ENCODE measurements at regions not wholly inside any gene's neighbourhood (a gene's known extent, or its start where the extent isn't known, plus 50 kb on each side); places are given as distances from the start of the nearest gene placed in this dataset.

- Histone ChIP-seq H2AFZ (ENCODE audit: low read depth, low read length) (no peak overlapping the region), H3K9me3 (ENCODE audit: low read length) (no peaks in the 10 kb centered on the region), H3K4me2 (ENCODE audit: low read length) (no peak overlapping the region), H3K9ac (ENCODE audit: low read length) (no peak overlapping the region), H3K9me2 (ENCODE audit: insufficient read depth, low read length) (no peaks in the 10 kb centered on the region), H3F3A (ENCODE audit: insufficient read depth, low read length, poor library complexity, severe bottlenecking) (no peaks in the 10 kb centered on the region), H3K27ac (ENCODE audit: low read length) (no peak overlapping the region), H3K27me3 (ENCODE audit: insufficient read depth, low read depth, low read length) (no peaks in the 10 kb centered on the region), H3K36me3 (ENCODE audit: insufficient read depth, low read length) (no peaks in the 10 kb centered on the region), H3K4me3 (ENCODE audit: low read length) (no peak overlapping the region), H3K79me2 (replicated peaks; ENCODE audit: insufficient read depth, low read length) (no peaks in the 10 kb centered on the region), H4K20me1 (ENCODE audit: insufficient read depth) (no peaks in the 10 kb centered on the region)
- TF ChIP-seq REST (IDR thresholded peaks at IDR 0.05; ENCODE audit: borderline replicate concordance) (no peak), EP300 (conservative IDR thresholded peaks at IDR 0.05; ENCODE audit: poor library complexity, severe bottlenecking) (no peak), TAF1 (IDR thresholded peaks at IDR 0.05; ENCODE audit: low read depth) (no peak), RAD21 (conservative IDR thresholded peaks at IDR 0.05) (no peak), SMC3 (conservative IDR thresholded peaks at IDR 0.05; ENCODE audit: poor library complexity) (no peak), EZH2 (IDR thresholded peaks at IDR 0.05; ENCODE audit: borderline replicate concordance, insufficient read depth, low read length, poor library complexity, severe bottlenecking) (no peak), MXI1 (conservative IDR thresholded peaks at IDR 0.05; ENCODE audit: poor library complexity, severe bottlenecking) (no peak), POLR2AphosphoS5 (IDR thresholded peaks at IDR 0.05) (no peak)
- TF ChIP-seq, protein P1, sequence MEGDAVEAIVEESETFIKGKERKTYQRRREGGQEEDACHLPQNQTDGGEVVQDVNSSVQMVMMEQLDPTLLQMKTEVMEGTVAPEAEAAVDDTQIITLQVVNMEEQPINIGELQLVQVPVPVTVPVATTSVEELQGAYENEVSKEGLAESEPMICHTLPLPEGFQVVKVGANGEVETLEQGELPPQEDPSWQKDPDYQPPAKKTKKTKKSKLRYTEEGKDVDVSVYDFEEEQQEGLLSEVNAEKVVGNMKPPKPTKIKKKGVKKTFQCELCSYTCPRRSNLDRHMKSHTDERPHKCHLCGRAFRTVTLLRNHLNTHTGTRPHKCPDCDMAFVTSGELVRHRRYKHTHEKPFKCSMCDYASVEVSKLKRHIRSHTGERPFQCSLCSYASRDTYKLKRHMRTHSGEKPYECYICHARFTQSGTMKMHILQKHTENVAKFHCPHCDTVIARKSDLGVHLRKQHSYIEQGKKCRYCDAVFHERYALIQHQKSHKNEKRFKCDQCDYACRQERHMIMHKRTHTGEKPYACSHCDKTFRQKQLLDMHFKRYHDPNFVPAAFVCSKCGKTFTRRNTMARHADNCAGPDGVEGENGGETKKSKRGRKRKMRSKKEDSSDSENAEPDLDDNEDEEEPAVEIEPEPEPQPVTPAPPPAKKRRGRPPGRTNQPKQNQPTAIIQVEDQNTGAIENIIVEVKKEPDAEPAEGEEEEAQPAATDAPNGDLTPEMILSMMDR (IDR thresholded peaks at IDR 0.05; ENCODE audit: poor library complexity, severe bottlenecking), result no peak
Observed at GRCh38 chr1:29424266-29424665, 187.9 kb downstream of the PTPRU start.

- Histone ChIP-seq H3K9ac (ENCODE audit: low read length) (no peak overlapping the region), H3K9me3 (ENCODE audit: low read length) (no peaks in the 10 kb centered on the region), H3K27ac (ENCODE audit: low read length) (no peak overlapping the region), H3K9me2 (ENCODE audit: insufficient read depth, low read length) (no peaks in the 10 kb centered on the region), H4K20me1 (ENCODE audit: insufficient read depth) (no peaks in the 10 kb centered on the region), H3K79me2 (replicated peaks; ENCODE audit: insufficient read depth, low read length) (no peaks in the 10 kb centered on the region), H2AFZ (ENCODE audit: low read depth, low read length) (no peak overlapping the region), H3K4me2 (ENCODE audit: low read length) (no peak overlapping the region), H3F3A (ENCODE audit: insufficient read depth, low read length, poor library complexity, severe bottlenecking) (no peaks in the 10 kb centered on the region), H3K4me3 (ENCODE audit: low read length) (no peak overlapping the region), H3K36me3 (ENCODE audit: insufficient read depth, low read length) (no peaks in the 10 kb centered on the region), H3K27me3 (ENCODE audit: insufficient read depth, low read depth, low read length) (no peaks in the 10 kb centered on the region)
- TF ChIP-seq, protein P1 (IDR thresholded peaks at IDR 0.05; ENCODE audit: poor library complexity, severe bottlenecking), result no peak
- TF ChIP-seq EZH2 (IDR thresholded peaks at IDR 0.05; ENCODE audit: borderline replicate concordance, insufficient read depth, low read length, poor library complexity, severe bottlenecking), result no peak
- TF ChIP-seq POLR2AphosphoS5 (IDR thresholded peaks at IDR 0.05), result no peak
- no peak for TF ChIP-seq MXI1 (conservative IDR thresholded peaks at IDR 0.05; ENCODE audit: poor library complexity, severe bottlenecking)
- TF ChIP-seq RAD21 (conservative IDR thresholded peaks at IDR 0.05), result no peak
- no peak for TF ChIP-seq REST (IDR thresholded peaks at IDR 0.05; ENCODE audit: borderline replicate concordance)
- TF ChIP-seq TAF1 (IDR thresholded peaks at IDR 0.05; ENCODE audit: low read depth), result no peak
- no peak for TF ChIP-seq EP300 (conservative IDR thresholded peaks at IDR 0.05; ENCODE audit: poor library complexity, severe bottlenecking)
- no peak for TF ChIP-seq SMC3 (conservative IDR thresholded peaks at IDR 0.05; ENCODE audit: poor library complexity)
Observed at GRCh38 chr1:29420202-29420601, 183.9 kb downstream of the PTPRU start.

Measured in neural cell (in vitro differentiated cells).